ENCODE measurements at regions not wholly inside any gene's neighbourhood (a gene's known extent, or its start where the extent isn't known, plus 50 kb on each side); places are given as distances from the start of the nearest gene placed in this dataset.

- Histone ChIP-seq H3K9ac (ENCODE audit: low read length) (no peak overlapping the region), H3K4me3 (ENCODE audit: low read length) (no peak overlapping the region), H3K4me2 (ENCODE audit: low read length) (no peak overlapping the region), H3K27me3 (ENCODE audit: insufficient read depth, low read depth, low read length) (no peaks in the 10 kb centered on the region), H3K27ac (ENCODE audit: low read length) (no peak overlapping the region), H3K9me3 (ENCODE audit: low read length) (no peaks in the 10 kb centered on the region), H3K9me2 (ENCODE audit: insufficient read depth, low read length) (no peaks in the 10 kb centered on the region), H3K36me3 (ENCODE audit: insufficient read depth, low read length) (no peaks in the 10 kb centered on the region), H3K79me2 (replicated peaks; ENCODE audit: insufficient read depth, low read length) (no peaks in the 10 kb centered on the region), H2AFZ (ENCODE audit: low read depth, low read length) (no peak overlapping the region), H4K20me1 (ENCODE audit: insufficient read depth) (no peaks in the 10 kb centered on the region), H3F3A (ENCODE audit: insufficient read depth, low read length, poor library complexity, severe bottlenecking) (no peaks in the 10 kb centered on the region)
- no peak for TF ChIP-seq POLR2AphosphoS5 (IDR thresholded peaks at IDR 0.05)
Measured at GRCh38 chr14:82725213-82725612, 1191.6 kb upstream of the SEL1L start.

DNA sequence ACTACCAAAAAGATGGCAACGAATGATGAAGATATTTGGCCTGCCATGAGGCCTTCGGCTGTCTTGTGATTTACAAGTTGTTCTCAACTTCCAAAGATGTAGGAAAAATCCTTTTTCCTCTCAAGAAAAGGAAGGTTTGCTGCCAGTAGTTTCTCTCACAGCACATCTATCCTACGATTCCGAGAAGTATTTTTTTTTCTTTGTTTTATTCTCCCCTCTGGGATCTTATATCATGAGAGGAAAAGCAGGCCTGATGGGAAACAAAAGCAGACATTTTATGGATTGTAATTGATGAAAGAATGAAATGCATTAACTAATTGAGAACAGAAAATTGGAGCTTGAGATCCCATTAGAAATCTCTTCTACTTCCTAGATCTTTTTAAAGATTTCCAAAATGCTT is 1197.9 kb upstream of the SEL1L start:
- TF ChIP-seq EZH2 (IDR thresholded peaks at IDR 0.05; ENCODE audit: borderline replicate concordance, insufficient read depth, low read length, poor library complexity, severe bottlenecking) (no peak), MXI1 (conservative IDR thresholded peaks at IDR 0.05; ENCODE audit: poor library complexity, severe bottlenecking) (no peak), SMC3 (conservative IDR thresholded peaks at IDR 0.05; ENCODE audit: poor library complexity) (no peak), TAF1 (IDR thresholded peaks at IDR 0.05; ENCODE audit: low read depth) (no peak)
- Histone ChIP-seq H3K4me3 (ENCODE audit: low read length) (no peak overlapping the region), H3K27ac (ENCODE audit: low read length) (no peak overlapping the region), H3K9ac (ENCODE audit: low read length) (no peak overlapping the region), H4K20me1 (ENCODE audit: insufficient read depth) (no peaks in the 10 kb centered on the region), H3K9me3 (ENCODE audit: low read length) (no peaks in the 10 kb centered on the region), H3F3A (ENCODE audit: insufficient read depth, low read length, poor library complexity, severe bottlenecking) (no peaks in the 10 kb centered on the region), H2AFZ (ENCODE audit: low read depth, low read length) (no peak overlapping the region), H3K9me2 (ENCODE audit: insufficient read depth, low read length) (no peaks in the 10 kb centered on the region), H3K36me3 (ENCODE audit: insufficient read depth, low read length) (no peaks in the 10 kb centered on the region), H3K27me3 (ENCODE audit: insufficient read depth, low read depth, low read length) (no peaks in the 10 kb centered on the region), H3K79me2 (replicated peaks; ENCODE audit: insufficient read depth, low read length) (no peaks in the 10 kb centered on the region), H3K4me2 (ENCODE audit: low read length) (no peak overlapping the region)

GRCh38 chr14:82740547-82740946 is 1206.9 kb upstream of the SEL1L start:
- Histone ChIP-seq H3K4me2 (ENCODE audit: low read length) (no peak overlapping the region), H3K27me3 (ENCODE audit: insufficient read depth, low read depth, low read length) (no peaks in the 10 kb centered on the region), H4K20me1 (ENCODE audit: insufficient read depth) (no peaks in the 10 kb centered on the region), H3K9me2 (ENCODE audit: insufficient read depth, low read length) (no peaks in the 10 kb centered on the region), H3K27ac (ENCODE audit: low read length) (no peak overlapping the region), H3K9ac (ENCODE audit: low read length) (no peak overlapping the region), H3K9me3 (ENCODE audit: low read length) (no peaks in the 10 kb centered on the region), H3F3A (ENCODE audit: insufficient read depth, low read length, poor library complexity, severe bottlenecking) (no peaks in the 10 kb centered on the region), H3K36me3 (ENCODE audit: insufficient read depth, low read length) (no peaks in the 10 kb centered on the region), H2AFZ (ENCODE audit: low read depth, low read length) (no peak overlapping the region), H3K4me3 (ENCODE audit: low read length) (no peak overlapping the region), H3K79me2 (replicated peaks; ENCODE audit: insufficient read depth, low read length) (no peaks in the 10 kb centered on the region)
- no peak for TF ChIP-seq SMC3 (conservative IDR thresholded peaks at IDR 0.05; ENCODE audit: poor library complexity)
- TF ChIP-seq RAD21 (conservative IDR thresholded peaks at IDR 0.05), result no peak
- no peak for TF ChIP-seq MXI1 (conservative IDR thresholded peaks at IDR 0.05; ENCODE audit: poor library complexity, severe bottlenecking)
- no peak for TF ChIP-seq EP300 (conservative IDR thresholded peaks at IDR 0.05; ENCODE audit: poor library complexity, severe bottlenecking)
- TF ChIP-seq EZH2 (IDR thresholded peaks at IDR 0.05; ENCODE audit: borderline replicate concordance, insufficient read depth, low read length, poor library complexity, severe bottlenecking), result no peak
- TF ChIP-seq TAF1 (IDR thresholded peaks at IDR 0.05; ENCODE audit: low read depth), result no peak
- no peak for TF ChIP-seq POLR2AphosphoS5 (IDR thresholded peaks at IDR 0.05)
- TF ChIP-seq, protein P1, sequence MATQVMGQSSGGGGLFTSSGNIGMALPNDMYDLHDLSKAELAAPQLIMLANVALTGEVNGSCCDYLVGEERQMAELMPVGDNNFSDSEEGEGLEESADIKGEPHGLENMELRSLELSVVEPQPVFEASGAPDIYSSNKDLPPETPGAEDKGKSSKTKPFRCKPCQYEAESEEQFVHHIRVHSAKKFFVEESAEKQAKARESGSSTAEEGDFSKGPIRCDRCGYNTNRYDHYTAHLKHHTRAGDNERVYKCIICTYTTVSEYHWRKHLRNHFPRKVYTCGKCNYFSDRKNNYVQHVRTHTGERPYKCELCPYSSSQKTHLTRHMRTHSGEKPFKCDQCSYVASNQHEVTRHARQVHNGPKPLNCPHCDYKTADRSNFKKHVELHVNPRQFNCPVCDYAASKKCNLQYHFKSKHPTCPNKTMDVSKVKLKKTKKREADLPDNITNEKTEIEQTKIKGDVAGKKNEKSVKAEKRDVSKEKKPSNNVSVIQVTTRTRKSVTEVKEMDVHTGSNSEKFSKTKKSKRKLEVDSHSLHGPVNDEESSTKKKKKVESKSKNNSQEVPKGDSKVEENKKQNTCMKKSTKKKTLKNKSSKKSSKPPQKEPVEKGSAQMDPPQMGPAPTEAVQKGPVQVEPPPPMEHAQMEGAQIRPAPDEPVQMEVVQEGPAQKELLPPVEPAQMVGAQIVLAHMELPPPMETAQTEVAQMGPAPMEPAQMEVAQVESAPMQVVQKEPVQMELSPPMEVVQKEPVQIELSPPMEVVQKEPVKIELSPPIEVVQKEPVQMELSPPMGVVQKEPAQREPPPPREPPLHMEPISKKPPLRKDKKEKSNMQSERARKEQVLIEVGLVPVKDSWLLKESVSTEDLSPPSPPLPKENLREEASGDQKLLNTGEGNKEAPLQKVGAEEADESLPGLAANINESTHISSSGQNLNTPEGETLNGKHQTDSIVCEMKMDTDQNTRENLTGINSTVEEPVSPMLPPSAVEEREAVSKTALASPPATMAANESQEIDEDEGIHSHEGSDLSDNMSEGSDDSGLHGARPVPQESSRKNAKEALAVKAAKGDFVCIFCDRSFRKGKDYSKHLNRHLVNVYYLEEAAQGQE (IDR thresholded peaks at IDR 0.05; ENCODE audit: borderline replicate concordance), result no peak
- TF ChIP-seq CTCF (IDR thresholded peaks at IDR 0.05; ENCODE audit: poor library complexity, severe bottlenecking), result no peak
